T47D (cell line): ENCODE measurements at regions not wholly inside any gene's neighbourhood (a gene's known extent, or its start where the extent isn't known, plus 50 kb on each side); places are given as distances from the start of the nearest gene placed in this dataset.
"Not testable (repeated sequence)": the region's sequence is repeated elsewhere in the genome, so short reads cannot be mapped to it uniquely, and the experiment has no call there.

Experiments
- DNase-seq, 2 experiments: peaks; one replicate each; pipeline versions ENCODE4 v3.0.0 to v3.0.0-alpha.2; 2011 to 2012; ENCODE audit warnings: low read depth in 1 of 2, low spot score in 1 of 2
- JUND ChIP-seq: IDR thresholded peaks from 2 replicates; pipeline ENCODE4 v1.6.1; 2012; ENCODE audit warnings: low read depth
- in situ Hi-C: cut with HindIII; loops from 2 replicates; pipeline ENCODE4 v1.10.0; 2016; ENCODE audit warnings: low sequenced_read_pairs, low pct_unique_long_range_greater_than_20kb

GRCh38 chr10:9824631-9825071, 1193.0 kb upstream of the CELF2 start:
- in situ Hi-C loops: no loop called here
- no peak for TF ChIP-seq JUND
- peak in 1 of 2 experiments; percentile 43 for DNase-seq

- no peak for TF ChIP-seq JUND
- no peak for DNase-seq
- in situ Hi-C loops: no loop called here
Observed at GRCh38 chr10:9825491-9826018, 1192.1 kb upstream of the CELF2 start.

- no peak for TF ChIP-seq JUND
- DNase-seq: no peak
- in situ Hi-C loops: no loop called here
Observed at GRCh38 chr10:9828110-9828509, 1189.6 kb upstream of the CELF2 start.

- TF ChIP-seq JUND: no peak
- no peak for DNase-seq
- in situ Hi-C loops: no loop called here
Observed at GRCh38 chr10:9833942-9834341, 1183.7 kb upstream of the CELF2 start.

- no peak for DNase-seq
- no peak for TF ChIP-seq JUND
- in situ Hi-C loops: no loop called here
Observed at GRCh38 chr10:9834434-9834833, 1183.2 kb upstream of the CELF2 start.

GRCh38 chr10:9845075-9845474, 1172.6 kb upstream of the CELF2 start:
- no peak for TF ChIP-seq JUND
- in situ Hi-C loops: no loop called here
- DNase-seq: no peak

DNA sequence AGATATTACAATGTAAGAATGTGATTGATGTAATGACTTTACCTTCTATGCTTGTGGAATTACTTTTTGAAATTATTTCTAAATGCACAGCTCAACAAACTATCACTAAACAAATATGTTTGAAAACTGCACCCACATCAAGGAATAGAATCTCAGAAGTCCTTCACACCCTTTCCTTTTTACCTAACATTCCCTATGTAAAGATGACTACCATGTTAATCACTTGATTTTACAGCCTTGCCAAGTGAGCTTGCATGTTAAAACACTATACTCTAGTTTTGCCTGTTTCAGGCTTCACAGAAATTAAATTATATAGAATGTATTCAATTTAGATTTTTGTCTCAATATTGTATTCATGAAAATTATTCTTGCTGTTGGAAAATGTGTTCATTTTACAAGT, 1169.4 kb upstream of the CELF2 start:
- in situ Hi-C loops: no loop called here
- DNase-seq: no peak
- TF ChIP-seq JUND: no peak

- no peak for TF ChIP-seq JUND
- in situ Hi-C loops: no loop called here
- no peak for DNase-seq
Observed at GRCh38 chr10:9848981-9849380, 1168.7 kb upstream of the CELF2 start.

GRCh38 chr10:9850415-9850814, 1167.3 kb upstream of the CELF2 start:
- in situ Hi-C loops: no loop called here
- no peak for TF ChIP-seq JUND
- DNase-seq: no peak

DNA sequence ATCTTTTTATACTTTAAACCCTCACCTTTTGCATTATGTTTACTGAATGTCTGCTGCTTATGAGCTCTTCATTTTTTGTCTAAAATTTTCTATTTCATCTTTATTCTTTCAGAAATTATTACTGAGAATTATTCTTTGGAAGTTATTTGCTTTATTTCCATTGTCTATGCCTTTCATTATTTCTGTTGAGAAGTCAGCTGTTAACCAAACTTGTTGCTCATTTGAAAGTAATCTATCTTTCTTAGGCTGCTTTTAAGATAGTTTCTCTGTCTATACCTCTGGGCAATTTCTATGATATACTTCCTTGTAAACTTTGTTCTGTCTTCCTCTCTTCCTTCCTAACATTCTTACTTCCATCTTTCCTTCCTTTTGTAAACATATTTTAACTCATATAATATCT, 1165.9 kb upstream of the CELF2 start:
- no peak for DNase-seq
- in situ Hi-C loops: no loop called here
- TF ChIP-seq JUND: no peak

DNA sequence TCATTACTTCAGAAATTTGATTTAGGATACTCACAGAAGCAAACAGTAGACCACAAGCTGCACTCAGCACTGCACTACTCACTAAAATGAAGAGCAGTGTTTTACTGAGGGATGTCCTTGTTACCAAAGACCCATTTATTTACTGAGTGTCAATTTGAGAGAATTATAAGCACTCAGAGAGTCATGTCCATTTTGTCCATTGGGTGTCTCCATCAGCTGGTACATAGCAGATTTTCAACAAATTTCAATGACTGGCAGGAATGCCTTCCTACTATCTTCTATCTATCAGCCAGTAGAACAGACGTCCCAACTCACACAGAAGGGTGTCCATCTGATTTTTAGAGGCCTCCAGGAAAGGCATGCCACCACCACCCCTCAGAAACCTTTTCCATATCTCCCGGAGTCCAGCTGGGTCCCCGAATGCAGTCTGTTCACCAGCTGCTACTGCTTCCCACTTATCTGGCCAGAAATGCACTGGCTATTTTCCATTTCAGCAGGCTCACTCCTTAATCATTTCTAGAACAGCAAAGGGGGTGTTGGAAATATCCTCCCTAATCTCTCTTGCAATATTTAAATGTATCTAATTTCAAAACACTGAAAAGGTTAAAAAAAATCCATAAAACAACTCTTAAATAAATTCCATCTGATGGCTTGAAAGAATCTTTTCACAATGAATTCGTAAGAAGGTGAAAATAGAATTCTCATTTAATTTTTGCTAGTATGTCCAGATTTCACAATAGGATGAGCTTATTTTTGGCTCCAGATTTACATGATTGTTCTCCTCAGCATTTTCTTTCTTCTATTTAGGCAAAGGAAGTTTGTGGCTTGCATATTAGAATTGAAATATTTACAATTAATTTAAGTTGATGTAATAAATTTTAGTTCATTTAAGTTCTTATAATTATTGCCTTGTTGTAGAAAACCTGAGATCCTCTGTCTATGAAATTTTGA, 1164.0 kb upstream of the CELF2 start:
- in situ Hi-C loops: no loop called here
- TF ChIP-seq JUND: no peak

DNA sequence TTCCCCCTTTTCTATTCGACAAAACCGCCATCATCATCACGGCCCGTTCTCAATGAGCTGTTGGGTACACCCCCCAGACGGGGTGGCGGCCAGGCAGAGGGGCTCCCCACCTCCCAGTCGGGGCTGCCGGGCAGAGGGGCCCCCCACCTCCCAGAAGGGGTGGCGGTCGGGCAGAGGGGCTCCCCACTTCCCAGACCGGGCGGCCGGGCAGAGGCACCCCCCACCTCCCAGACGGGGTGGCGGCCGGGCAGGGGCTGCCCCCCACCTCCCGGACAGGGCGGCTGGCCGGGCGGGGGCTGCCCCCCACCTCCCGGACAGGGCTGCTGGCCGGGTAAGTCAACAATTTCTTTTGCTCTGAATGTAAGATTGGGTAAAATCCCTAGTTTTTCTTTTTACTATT, 1162.2 kb upstream of the CELF2 start:
- in situ Hi-C loops: not testable (repeated sequence)

More for the DNA sequence above, 1164.0 kb upstream of the CELF2 start:
- DNase-seq: peak; percentile 16 to 57

GRCh38 chr10:9858816-9859215, 1158.9 kb upstream of the CELF2 start:
- no peak for TF ChIP-seq JUND
- no peak for DNase-seq
- in situ Hi-C loops: no loop called here

More for the DNA sequence above, 1162.2 kb upstream of the CELF2 start:
- DNase-seq: not testable (repeated sequence)

DNA sequence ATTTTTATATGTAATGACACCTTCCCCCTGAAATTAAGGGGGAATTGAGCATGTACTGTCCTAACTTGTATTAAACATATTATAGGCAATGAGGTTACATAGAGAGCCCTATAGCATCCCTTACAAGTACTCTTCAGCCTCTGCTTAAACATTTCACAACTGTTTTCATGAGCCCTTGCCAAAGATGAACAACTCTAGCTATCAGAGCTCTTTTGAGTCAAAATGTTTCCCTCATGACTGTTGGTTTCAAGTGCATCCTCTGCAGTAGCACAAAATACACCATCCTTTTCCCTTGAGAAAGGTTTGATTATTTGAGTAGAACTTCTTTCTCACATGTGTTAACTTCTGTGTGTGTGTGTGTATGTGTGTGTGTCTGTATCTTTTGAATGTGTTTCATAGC, 1157.6 kb upstream of the CELF2 start:
- TF ChIP-seq JUND: no peak
- in situ Hi-C loops: no loop called here

More for the DNA sequence above, 1157.6 kb upstream of the CELF2 start:
- DNase-seq: no peak
